RWPE1 (cell line): ENCODE measurements at regions not wholly inside any gene's neighbourhood (a gene's known extent, or its start where the extent isn't known, plus 50 kb on each side); places are given as distances from the start of the nearest gene placed in this dataset.

Source experiments
- CTCF ChIA-PET: fragments of 350-600 bp; sonication (Branson Sonifier 250); formaldehyde crosslinking; extraction: SDS; loops from one replicate; lab custom pipeline; 2021; lab: Yijun Ruan, JAX
- POLR2A ChIA-PET: fragments of 400-600 bp; formaldehyde crosslinking; extraction: SDS; loops from one replicate; lab custom pipeline; 2020; ENCODE audit warnings: antibody characterized with exemption; ENCODE audit not compliant: low non-redundant PET; lab: Yijun Ruan, JAX
- DNase-seq: peaks from one replicate; pipeline ENCODE4 v3.0.0; 2012; ENCODE audit warnings: low spot score
- H3K27ac ChIP-seq: fragments of 450-650 bp; 2 replicates; pipeline ENCODE4 v1.5.1; 2017
- CTCF ChIP-seq: fragments of 450-650 bp; conservative IDR thresholded peaks from 2 replicates; pipeline ENCODE4 v1.5.1; 2017; ENCODE audit warnings: low read depth, mild to moderate bottlenecking

DNA sequence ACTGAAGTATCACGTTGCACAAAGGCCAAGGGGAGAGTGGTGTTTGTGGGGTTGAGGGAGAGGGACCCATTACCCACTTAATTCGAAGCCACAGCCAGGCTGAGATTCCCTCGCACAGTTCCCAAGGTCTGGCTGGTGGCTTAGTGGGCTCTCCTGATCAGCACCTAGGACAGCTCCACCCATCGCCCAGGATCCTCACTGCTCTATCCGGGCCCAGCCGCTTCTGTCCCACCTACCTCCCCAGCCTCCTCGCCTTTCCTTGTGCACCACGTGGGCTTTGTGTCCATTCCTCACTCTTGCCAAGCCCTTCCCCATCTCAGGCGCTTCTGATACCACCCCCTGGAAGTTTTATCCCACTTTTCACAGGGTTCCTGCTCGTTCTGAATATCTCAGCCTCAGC is 163.5 kb downstream of the CCT6B start:
- CTCF ChIA-PET = no interaction called here
- TF ChIP-seq CTCF = no peak
- peak; percentile 53 for DNase-seq
- H3K27ac ChIP-seq = no peak overlapping the region
- POLR2A ChIA-PET = no interaction called here

DNA sequence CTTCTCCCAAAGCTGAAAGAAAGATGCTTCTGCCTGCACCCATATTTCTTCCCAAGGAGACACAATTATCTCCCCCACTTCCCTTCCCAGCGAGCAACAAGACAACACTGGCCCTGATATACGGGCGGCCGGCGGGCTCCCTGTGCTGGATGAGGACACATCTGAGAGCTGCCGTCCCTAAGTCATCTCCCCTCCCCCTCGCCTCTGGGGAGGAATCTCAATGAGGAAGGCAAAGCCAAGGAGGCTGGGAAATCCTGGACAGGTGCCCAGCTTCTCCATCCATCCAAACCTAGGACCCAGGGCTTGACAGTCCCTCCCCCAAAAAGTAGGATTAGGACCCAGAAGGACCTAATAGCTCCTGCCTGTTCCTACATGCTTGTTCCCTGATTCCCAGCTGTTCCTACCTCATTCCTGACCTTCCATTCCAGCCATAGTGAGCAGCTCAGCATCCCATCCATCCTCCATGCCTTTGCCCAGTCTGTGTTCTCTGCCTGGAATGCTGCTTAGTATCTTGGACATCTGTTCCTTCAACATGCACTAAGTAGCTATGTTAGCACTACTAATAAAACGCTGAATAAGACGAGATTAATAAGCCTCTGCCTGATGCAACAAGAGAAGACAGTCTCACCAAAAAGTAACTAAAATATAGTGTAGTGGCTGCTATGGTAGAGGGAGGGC is 167.9 kb downstream of the CCT6B start:
- no peak for TF ChIP-seq CTCF
- ChIA-PET CTCF (no interaction called here), POLR2A (no interaction called here)
- H3K27ac ChIP-seq = no peak overlapping the region
- no peak for DNase-seq

- ChIA-PET POLR2A (no interaction called here), CTCF (no interaction called here)
- no peak for TF ChIP-seq CTCF
Measured at GRCh38 chr17:34788696-34789095, 172.6 kb downstream of the CCT6B start.

GRCh38 chr17:34784526-34784925 is 176.7 kb downstream of the CCT6B start:
- ChIA-PET POLR2A (no interaction called here), CTCF (interaction anchor here (0.8 kb wide), 1 partner anchor 547 kb away, joined by 3 read pairs; no protein-coding TSS in a partner anchor)
- no peak for DNase-seq
- no peak for TF ChIP-seq CTCF
- no peak overlapping the region for H3K27ac ChIP-seq

More at GRCh38 chr17:34788696-34789095, 172.6 kb downstream of the CCT6B start:
- no peak overlapping the region for H3K27ac ChIP-seq
- no peak for DNase-seq

DNA sequence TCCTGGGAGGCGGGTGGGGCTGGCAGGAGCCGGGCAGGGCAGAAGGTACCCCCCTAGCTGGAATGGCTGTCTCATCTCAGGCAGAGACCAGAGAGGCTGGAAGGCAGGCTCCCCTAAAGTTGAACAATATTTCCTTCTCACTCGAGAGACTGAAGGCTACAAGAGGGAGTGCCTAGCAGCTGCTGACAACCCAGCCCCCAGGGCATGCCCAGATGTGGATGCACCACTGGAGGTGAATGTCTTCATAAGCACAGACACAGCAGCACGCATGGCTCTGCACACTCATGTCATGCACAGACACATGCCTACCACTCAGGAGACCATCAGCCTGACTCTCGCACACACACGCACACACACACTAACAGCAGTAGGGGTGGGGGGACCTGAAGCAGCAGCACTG is 179.0 kb downstream of the CCT6B start:
- H3K27ac ChIP-seq = no peak overlapping the region
- no peak for DNase-seq
- CTCF ChIA-PET = no interaction called here
- no peak for TF ChIP-seq CTCF
- POLR2A ChIA-PET = no interaction called here

- H3K27ac ChIP-seq = no peak overlapping the region
- ChIA-PET POLR2A (interaction anchor here (0.7 kb wide), 1 partner anchor 9 kb away, joined by 3 read pairs; no protein-coding TSS in a partner anchor), CTCF (no interaction called here)
- no peak for TF ChIP-seq CTCF
- peak; percentile 67 for DNase-seq
Measured at GRCh38 chr17:34781571-34782108, 179.6 kb downstream of the CCT6B start.
